GM18868 (cell line): ENCODE measurements at regions not wholly inside any gene's neighbourhood (a gene's known extent, or its start where the extent isn't known, plus 50 kb on each side); places are given as distances from the start of the nearest gene placed in this dataset.

ENCODE experiments used
- ATAC-seq: cut with Tn5 transposase; IDR thresholded peaks from one replicate; pipeline ENCODE4 v1.9.1; 2021; ENCODE audit warnings: mild to moderate bottlenecking, moderate library complexity; ENCODE audit not compliant: unreplicated experiment

- no peak for ATAC-seq
Measured at GRCh38 chr5:115378754-115379153, 82.3 kb upstream of the CCDC112 start.

- ATAC-seq: peak; percentile 78
Measured at GRCh38 chr5:115377468-115378217, 81.2 kb upstream of the CCDC112 start.

- no peak for ATAC-seq
Measured at GRCh38 chr5:115375893-115376292, 79.4 kb upstream of the CCDC112 start.

GRCh38 chr5:115374057-115374775 lies 77.8 kb upstream of the CCDC112 start:
- ATAC-seq: no peak

- ATAC-seq: no peak
Measured at GRCh38 chr5:115372146-115372545, 75.7 kb upstream of the CCDC112 start.

- no peak for ATAC-seq
Measured at GRCh38 chr5:115369430-115370144, 73.1 kb upstream of the CCDC112 start.

- ATAC-seq: peak; percentile 43
Measured at GRCh38 chr5:115366223-115366622, 69.8 kb upstream of the CCDC112 start.

GRCh38 chr5:115363879-115364278 lies 67.4 kb upstream of the CCDC112 start:
- no peak for ATAC-seq

- no peak for ATAC-seq
Measured at GRCh38 chr5:115360046-115360685, 63.7 kb upstream of the CCDC112 start.

GRCh38 chr5:115355767-115356381 lies 59.4 kb upstream of the CCDC112 start:
- no peak for ATAC-seq

- ATAC-seq: no peak
Measured at GRCh38 chr5:115355095-115355494, 58.6 kb upstream of the CCDC112 start.

GRCh38 chr5:115354246-115354645 lies 57.8 kb upstream of the CCDC112 start:
- no peak for ATAC-seq

GRCh38 chr5:115352571-115352970 lies 56.1 kb upstream of the CCDC112 start:
- no peak for ATAC-seq

- peak; percentile 62 for ATAC-seq
Measured at GRCh38 chr5:115351356-115352195, 55.1 kb upstream of the CCDC112 start.

- ATAC-seq: no peak
Measured at GRCh38 chr5:115350894-115351293, 54.4 kb upstream of the CCDC112 start.

GRCh38 chr5:115349001-115349817 lies 52.8 kb upstream of the CCDC112 start:
- ATAC-seq: peak; percentile 58

GRCh38 chr5:115348175-115348574 lies 51.7 kb upstream of the CCDC112 start:
- ATAC-seq: no peak
